Lung (tissue), 11 donors: ENCODE measurements at regions not wholly inside any gene's neighbourhood (a gene's known extent, or its start where the extent isn't known, plus 50 kb on each side); places are given as distances from the start of the nearest gene placed in this dataset.
"Not testable (repeated sequence)": the region's sequence is repeated elsewhere in the genome, so short reads cannot be mapped to it uniquely, and the experiment has no call there.

Experiments
- ATAC-seq: fragments of 200-7000 bp; cut with Tn5 transposase; one replicate; pipeline ENCODE4 v1.9.1; 2020; ENCODE audit warnings: moderate number of reproducible peaks; ENCODE audit not compliant: insufficient read depth, low FRiP score
- DNase-seq, 3 donors: peaks; one replicate each; pipeline ENCODE4 v3.0.0-alpha.2; 2013 to 2017
- H3K27ac ChIP-seq, 2 donors: one replicate each; pipeline ENCODE4 v1.5.1; 2013; ENCODE audit warnings: mild to moderate bottlenecking in 2 of 2, moderate library complexity in 2 of 2, control low read depth in 1 of 2, inconsistent platforms in 1 of 2, low read depth in 1 of 2, low read length in 1 of 2
- H3K27me3 ChIP-seq, 3 donors: one replicate each; pipeline ENCODE4 v1.5.1; 2013; ENCODE audit warnings: low read length in 2 of 3; ENCODE audit not compliant: control insufficient read depth in 3 of 3, insufficient read depth in 3 of 3
- H3K36me3 ChIP-seq, 4 donors: one replicate each; pipeline ENCODE4 v1.5.1; 2013; ENCODE audit warnings: low read length in 4 of 4, mild to moderate bottlenecking in 1 of 4, moderate library complexity in 1 of 4; ENCODE audit not compliant: control insufficient read depth in 4 of 4, insufficient read depth in 4 of 4
- H3K4me1 ChIP-seq, 5 donors: one replicate each; pipeline ENCODE4 v1.5.1; 2013; ENCODE audit warnings: low read length in 5 of 5, mild to moderate bottlenecking in 2 of 5, moderate library complexity in 1 of 5; ENCODE audit not compliant: control insufficient read depth in 5 of 5, insufficient read depth in 5 of 5
- H3K4me3 ChIP-seq: one replicate; pipeline ENCODE4 v1.5.1; 2013; ENCODE audit warnings: mild to moderate bottlenecking, control low read depth, moderate library complexity
- H3K9ac ChIP-seq, 2 donors: one replicate each; pipeline ENCODE4 v1.5.1; 2013; ENCODE audit warnings: low read length in 2 of 2, control low read depth in 1 of 2; ENCODE audit not compliant: insufficient read depth in 1 of 2
- H3K9me3 ChIP-seq, 4 donors: one replicate each; pipeline ENCODE4 v1.5.1; 2013; ENCODE audit warnings: low read length in 3 of 4, mild to moderate bottlenecking in 1 of 4, moderate library complexity in 1 of 4; ENCODE audit not compliant: control insufficient read depth in 4 of 4, insufficient read depth in 3 of 4
- WGBS, 2 donors: extraction: QIAGEN DNeasy Blood & Tissue Kit; methylation state at CpG; one replicate each; pipeline ENCODE4 v1.1.7; 2013; 5-methylcytosine and 5-hydroxymethylcytosine counted together
- TF ChIP-seq, protein P1 (sequence below): IDR thresholded peaks from 2 replicates; pipeline ENCODE4 v1.5.1; 2012; ENCODE audit warnings: mild to moderate bottlenecking; ENCODE audit errors: control extremely low read depth, extremely low read depth
- donor health status: control.
- donor health status: control.
- donor health status: Bipolar disorder and iron deficiency.
- donor health status: healthy.
- donor health status: DM: yes; HTN: yes; CAD: no.

DNA sequence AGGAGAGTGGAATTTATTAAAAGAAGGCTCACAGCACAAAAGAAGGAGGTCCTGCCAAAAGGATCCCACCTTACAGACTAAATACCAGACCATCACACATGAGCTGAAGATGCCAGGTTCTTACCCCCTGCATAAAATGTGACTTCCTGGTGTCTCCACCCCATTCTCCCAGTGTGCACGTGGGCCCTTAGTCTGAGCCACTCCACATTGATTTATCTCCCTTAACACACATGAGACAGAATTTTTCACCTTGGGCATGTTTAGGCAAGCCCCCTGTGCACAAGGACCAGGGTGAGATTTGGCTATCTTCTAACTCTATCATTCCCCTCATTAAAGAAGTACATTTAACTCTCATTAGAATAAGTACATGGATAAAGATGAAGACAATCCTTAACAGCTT, 916.7 kb downstream of the PLOD2 start:
- Histone ChIP-seq H3K27ac (no peak overlapping the region), H3K9ac (no peak overlapping the region), H3K9me3 (peaks cover 0 to 14% (median 3%) of the 10 kb centered on the region in 4 donors), H3K4me3 (no peak overlapping the region), H3K27me3 (no peaks in the 10 kb centered on the region), H3K36me3 (no peaks in the 10 kb centered on the region), H3K4me1 (no peaks in the 10 kb centered on the region)
- WGBS, 2 donors, result 66 to 79% methylated on average over 1 of the region's 1 CpG
- ATAC-seq, result no peak
- TF ChIP-seq, protein P1, sequence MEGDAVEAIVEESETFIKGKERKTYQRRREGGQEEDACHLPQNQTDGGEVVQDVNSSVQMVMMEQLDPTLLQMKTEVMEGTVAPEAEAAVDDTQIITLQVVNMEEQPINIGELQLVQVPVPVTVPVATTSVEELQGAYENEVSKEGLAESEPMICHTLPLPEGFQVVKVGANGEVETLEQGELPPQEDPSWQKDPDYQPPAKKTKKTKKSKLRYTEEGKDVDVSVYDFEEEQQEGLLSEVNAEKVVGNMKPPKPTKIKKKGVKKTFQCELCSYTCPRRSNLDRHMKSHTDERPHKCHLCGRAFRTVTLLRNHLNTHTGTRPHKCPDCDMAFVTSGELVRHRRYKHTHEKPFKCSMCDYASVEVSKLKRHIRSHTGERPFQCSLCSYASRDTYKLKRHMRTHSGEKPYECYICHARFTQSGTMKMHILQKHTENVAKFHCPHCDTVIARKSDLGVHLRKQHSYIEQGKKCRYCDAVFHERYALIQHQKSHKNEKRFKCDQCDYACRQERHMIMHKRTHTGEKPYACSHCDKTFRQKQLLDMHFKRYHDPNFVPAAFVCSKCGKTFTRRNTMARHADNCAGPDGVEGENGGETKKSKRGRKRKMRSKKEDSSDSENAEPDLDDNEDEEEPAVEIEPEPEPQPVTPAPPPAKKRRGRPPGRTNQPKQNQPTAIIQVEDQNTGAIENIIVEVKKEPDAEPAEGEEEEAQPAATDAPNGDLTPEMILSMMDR, result no peak
- DNase-seq, result no peak

DNA sequence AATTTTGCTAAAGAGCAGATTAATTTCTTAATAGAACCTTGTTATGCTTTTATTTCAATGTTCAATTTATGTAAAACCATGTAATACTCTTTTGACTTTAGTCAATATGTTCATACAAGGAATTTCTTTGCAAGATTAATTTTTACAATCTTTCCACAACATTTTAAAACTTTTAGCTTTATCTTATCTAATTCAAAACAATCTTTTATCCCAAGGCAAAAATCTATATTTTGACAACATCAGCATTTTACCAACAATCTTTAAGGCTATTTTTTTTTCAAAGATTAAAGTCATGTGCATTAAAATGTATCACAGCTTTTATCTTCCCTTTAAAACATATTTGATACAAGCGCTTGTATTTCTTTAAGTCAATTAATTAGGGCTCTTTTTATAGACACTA, 914.7 kb downstream of the PLOD2 start:
- TF ChIP-seq, protein P1, result no peak
- ATAC-seq, result no peak
- no peaks in the 10 kb centered on the region for H3K27me3 ChIP-seq
- no peak overlapping the region for H3K9ac ChIP-seq
- WGBS, 2 donors, result 91 to 94% methylated on average over 1 of the region's 1 CpG
- peaks cover 0 to 21% (median 12%) of the 10 kb centered on the region in 4 donors for H3K9me3 ChIP-seq
- no peak for DNase-seq
- H3K4me3 ChIP-seq, result no peak overlapping the region
- no peaks in the 10 kb centered on the region for H3K4me1 ChIP-seq
- H3K36me3 ChIP-seq, result no peaks in the 10 kb centered on the region
- H3K27ac ChIP-seq, result no peak overlapping the region

DNA sequence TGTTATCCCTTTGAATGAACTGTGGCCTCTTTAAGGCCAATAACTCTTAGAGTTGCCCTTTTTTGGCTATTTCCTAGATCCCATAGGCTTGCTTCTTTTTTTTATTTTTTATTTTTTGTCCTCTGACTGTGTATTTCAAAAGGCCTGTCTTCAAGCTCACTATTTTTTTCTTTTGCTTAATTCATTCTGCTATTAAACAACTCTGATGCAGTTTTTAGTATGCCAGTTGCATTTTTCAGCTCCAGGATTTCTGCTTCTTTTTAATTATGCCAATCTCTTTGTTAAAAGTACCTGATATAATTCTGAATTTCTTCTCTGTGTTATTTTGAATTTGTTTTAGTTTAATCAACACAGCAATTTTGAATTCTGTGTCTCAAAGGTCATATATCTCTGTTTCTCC, 912.1 kb downstream of the PLOD2 start:
- Histone ChIP-seq H3K27me3 (no peaks in the 10 kb centered on the region), H3K9ac (no peak overlapping the region), H3K4me1 (no peaks in the 10 kb centered on the region), H3K4me3 (no peak overlapping the region), H3K9me3 (peaks cover 0 to 17% (median 12%) of the 10 kb centered on the region in 4 donors), H3K27ac (no peak overlapping the region), H3K36me3 (no peaks in the 10 kb centered on the region)
- ATAC-seq, result no peak
- TF ChIP-seq, protein P1, result no peak
- no peak for DNase-seq

DNA sequence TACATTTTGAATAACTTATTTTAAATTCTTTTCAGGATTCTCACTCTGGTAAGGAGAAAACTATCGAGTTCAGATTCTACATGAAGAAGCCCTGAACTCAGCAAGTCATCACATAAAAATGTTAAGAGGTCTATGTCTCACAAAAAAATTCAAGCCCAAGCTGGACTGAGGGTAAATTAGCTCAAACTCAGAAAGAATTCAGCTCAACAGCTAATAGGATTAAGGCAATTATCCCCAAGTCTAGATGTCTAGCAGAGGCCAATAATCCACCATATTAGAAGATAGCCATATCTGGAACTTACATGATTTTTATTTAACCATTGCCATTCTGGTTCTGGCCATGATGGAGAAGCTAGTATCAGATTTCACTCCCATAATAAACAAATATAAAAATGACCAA, 909.7 kb downstream of the PLOD2 start:
- H3K27ac ChIP-seq, result no peak overlapping the region
- no peaks in the 10 kb centered on the region for H3K4me1 ChIP-seq
- H3K27me3 ChIP-seq, result no peaks in the 10 kb centered on the region
- 61 to 69% methylated on average over 1 of the region's 1 CpG for WGBS, 2 donors
- TF ChIP-seq, protein P1, result no peak
- peaks cover 0 to 17% (median 12%) of the 10 kb centered on the region in 4 donors for H3K9me3 ChIP-seq
- no peak for ATAC-seq
- H3K4me3 ChIP-seq, result no peak overlapping the region
- H3K9ac ChIP-seq, result no peak overlapping the region
- DNase-seq, result no peak
- H3K36me3 ChIP-seq, result no peaks in the 10 kb centered on the region

DNA sequence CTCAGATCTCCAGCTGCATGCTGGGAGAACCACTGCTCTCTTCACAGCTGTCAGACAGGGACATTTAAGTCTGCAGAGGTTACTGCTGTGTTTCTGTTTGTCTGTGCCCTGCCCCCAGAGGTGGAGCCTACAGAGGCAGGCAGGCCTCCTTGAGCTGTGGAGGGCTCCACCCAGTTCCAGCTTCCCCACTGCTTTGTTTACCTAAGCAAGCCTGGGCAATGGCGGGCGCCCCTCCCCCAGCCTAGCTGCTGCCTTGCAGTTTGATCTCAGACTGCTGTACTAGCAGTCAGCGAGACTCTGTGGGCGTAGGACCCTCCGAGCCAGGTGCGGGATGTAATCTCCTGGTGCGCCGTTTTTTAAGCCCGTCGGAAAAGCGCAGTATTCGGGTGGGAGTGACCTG, 903.0 kb downstream of the PLOD2 start:
- H3K27me3 ChIP-seq, H3K4me1 ChIP-seq, H3K9ac ChIP-seq, H3K27ac ChIP-seq, DNase-seq, H3K9me3 ChIP-seq, ATAC-seq, H3K4me3 ChIP-seq, H3K36me3 ChIP-seq: not testable (repeated sequence)
- 92% methylated on average over 7 to 12 of the region's 12 CpGs for WGBS, 2 donors
